ENCODE measurements at regions not wholly inside any gene's neighbourhood (a gene's known extent, or its start where the extent isn't known, plus 50 kb on each side); places are given as distances from the start of the nearest gene placed in this dataset.

- no peak overlapping the region for H3K4me3 ChIP-seq
- H3K4me1 ChIP-seq = no peaks in the 10 kb centered on the region
- TF ChIP-seq CTCF (IDR thresholded peaks at IDR 0.05) = no peak
- peaks cover 0 to 10% of the 10 kb centered on the region in 2 donors for H3K9me3 ChIP-seq
- no peak overlapping the region for H3K27ac ChIP-seq
- no peaks in the 10 kb centered on the region for H3K27me3 ChIP-seq
- H3K36me3 ChIP-seq = no peaks in the 10 kb centered on the region
- no peak for DNase-seq (ENCODE audit: low spot score)
Measured at GRCh38 chr20:11076434-11077105, 402.8 kb upstream of the JAG1 start.

- Histone ChIP-seq H3K4me3 (no peak overlapping the region), H3K9me3 (peaks cover 0 to 3% of the 10 kb centered on the region in 2 donors), H3K27me3 (no peaks in the 10 kb centered on the region), H3K36me3 (no peaks in the 10 kb centered on the region), H3K4me1 (no peaks in the 10 kb centered on the region), H3K27ac (no peak overlapping the region)
- no peak for DNase-seq (ENCODE audit: low spot score)
- TF ChIP-seq CTCF (IDR thresholded peaks at IDR 0.05) = no peak
Measured at GRCh38 chr20:11077226-11077625, 403.4 kb upstream of the JAG1 start.

DNA sequence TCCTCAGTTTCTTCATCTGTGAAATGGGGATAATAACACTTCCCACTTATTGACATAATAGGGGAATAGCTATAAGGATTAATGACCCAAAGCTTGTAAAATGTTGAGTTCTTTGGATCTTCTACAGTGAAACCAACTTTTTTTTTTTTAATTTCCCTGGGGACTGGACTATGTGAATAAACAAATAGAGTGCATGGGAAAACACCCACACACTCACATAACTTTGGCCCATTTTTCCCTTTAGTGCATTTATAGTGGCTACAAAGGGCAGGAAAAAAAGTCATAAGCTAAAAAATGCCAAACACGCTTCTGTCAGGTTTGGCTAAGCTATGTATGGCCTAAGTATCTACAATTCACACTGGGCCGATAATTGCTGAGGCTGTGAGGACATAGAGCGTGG is 406.2 kb upstream of the JAG1 start:
- H3K27ac ChIP-seq = no peak overlapping the region
- DNase-seq (ENCODE audit: low spot score) = no peak
- TF ChIP-seq CTCF (IDR thresholded peaks at IDR 0.05) = no peak

GRCh38 chr20:11080781-11081377 is 407.1 kb upstream of the JAG1 start:
- H3K4me1 ChIP-seq = no peaks in the 10 kb centered on the region
- DNase-seq (ENCODE audit: low spot score) = no peak
- no peak overlapping the region for H3K4me3 ChIP-seq
- no peak for TF ChIP-seq CTCF (IDR thresholded peaks at IDR 0.05)
- no peaks in the 10 kb centered on the region for H3K27me3 ChIP-seq
- H3K36me3 ChIP-seq = no peaks in the 10 kb centered on the region
- no peaks in the 10 kb centered on the region for H3K9me3 ChIP-seq
- H3K27ac ChIP-seq = no peak overlapping the region

More for the DNA sequence above, 406.2 kb upstream of the JAG1 start:
- no peaks in the 10 kb centered on the region for H3K36me3 ChIP-seq
- no peak overlapping the region for H3K4me3 ChIP-seq
- no peaks in the 10 kb centered on the region for H3K9me3 ChIP-seq
- no peaks in the 10 kb centered on the region for H3K27me3 ChIP-seq
- no peaks in the 10 kb centered on the region for H3K4me1 ChIP-seq

- H3K36me3 ChIP-seq = no peaks in the 10 kb centered on the region
- no peak for TF ChIP-seq CTCF (IDR thresholded peaks at IDR 0.05)
- no peak overlapping the region for H3K4me3 ChIP-seq
- DNase-seq (ENCODE audit: low spot score) = no peak
- H3K27ac ChIP-seq = no peak overlapping the region
- H3K9me3 ChIP-seq = no peaks in the 10 kb centered on the region
- no peaks in the 10 kb centered on the region for H3K27me3 ChIP-seq
- no peaks in the 10 kb centered on the region for H3K4me1 ChIP-seq
Measured at GRCh38 chr20:11083841-11084240, 410.0 kb upstream of the JAG1 start.

DNA sequence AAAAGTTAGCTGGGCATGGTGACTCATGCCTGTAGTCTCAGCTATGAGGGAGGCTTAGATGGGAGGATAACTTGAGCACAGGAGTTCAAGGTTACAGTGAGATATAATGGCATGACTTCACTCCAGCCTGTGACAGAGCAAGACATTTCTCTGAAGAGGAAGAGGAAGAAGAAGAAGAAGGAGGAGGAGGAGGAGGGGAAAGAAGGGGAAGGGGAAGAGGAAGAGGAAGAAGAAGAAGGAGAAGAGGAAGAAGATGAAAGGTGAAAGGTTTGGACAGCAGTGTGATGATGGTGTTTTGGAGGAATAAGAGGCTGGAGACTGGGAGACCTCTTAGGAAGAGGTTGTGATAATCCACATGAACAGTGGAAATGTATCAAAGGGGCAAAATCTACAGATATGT is 410.7 kb upstream of the JAG1 start:
- H3K27ac ChIP-seq = no peak overlapping the region

More for the DNA sequence above, 410.7 kb upstream of the JAG1 start:
- DNase-seq (ENCODE audit: low spot score) = no peak
- Histone ChIP-seq H3K27me3 (no peaks in the 10 kb centered on the region), H3K36me3 (no peaks in the 10 kb centered on the region), H3K4me1 (no peaks in the 10 kb centered on the region), H3K9me3 (no peaks in the 10 kb centered on the region), H3K4me3 (no peak overlapping the region)
- no peak for TF ChIP-seq CTCF (IDR thresholded peaks at IDR 0.05)

Measured in right atrium auricular region (tissue), 2 donors.